T-helper 22 cell (primary cell): ENCODE measurements at regions not wholly inside any gene's neighbourhood (a gene's known extent, or its start where the extent isn't known, plus 50 kb on each side); places are given as distances from the start of the nearest gene placed in this dataset.

Source experiments
- DNase-seq: peaks from one replicate; pipeline ENCODE4 v3.0.0-alpha.2; 2020; ENCODE audit warnings: low read depth

- DNase-seq = no peak
Observed at GRCh38 chr2:81355436-81355835, 1050.9 kb upstream of the LRRTM1 start.

GRCh38 chr2:81334046-81334445 lies 1029.5 kb upstream of the LRRTM1 start:
- no peak for DNase-seq

- no peak for DNase-seq
Observed at GRCh38 chr2:81328968-81329367, 1024.4 kb upstream of the LRRTM1 start.

- DNase-seq = no peak
Observed at GRCh38 chr2:81327911-81328310, 1023.4 kb upstream of the LRRTM1 start.

DNA sequence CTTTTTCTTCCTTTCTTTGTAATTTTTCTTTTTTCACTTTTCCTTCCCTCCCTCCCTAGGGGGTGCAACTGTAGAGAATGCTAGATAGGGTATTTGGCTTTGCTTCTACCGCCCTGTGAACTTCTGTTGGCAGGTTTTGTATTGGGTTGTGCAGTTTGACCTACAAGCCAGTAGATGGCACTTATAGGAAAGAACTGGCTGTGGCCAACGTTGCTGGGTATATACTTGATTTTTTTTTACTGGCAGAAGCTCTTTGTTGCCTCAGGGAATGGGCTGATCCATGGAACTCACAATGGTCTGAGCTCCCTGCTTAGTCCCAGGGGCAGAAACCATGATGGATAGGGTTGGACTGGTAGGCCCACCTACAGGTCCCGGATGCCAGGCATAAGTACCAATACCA lies 1019.5 kb upstream of the LRRTM1 start:
- DNase-seq = no peak

GRCh38 chr2:81304154-81304830 lies 999.7 kb upstream of the LRRTM1 start:
- DNase-seq = no peak

- DNase-seq = no peak
Observed at GRCh38 chr2:81303321-81303720, 998.8 kb upstream of the LRRTM1 start.

DNA sequence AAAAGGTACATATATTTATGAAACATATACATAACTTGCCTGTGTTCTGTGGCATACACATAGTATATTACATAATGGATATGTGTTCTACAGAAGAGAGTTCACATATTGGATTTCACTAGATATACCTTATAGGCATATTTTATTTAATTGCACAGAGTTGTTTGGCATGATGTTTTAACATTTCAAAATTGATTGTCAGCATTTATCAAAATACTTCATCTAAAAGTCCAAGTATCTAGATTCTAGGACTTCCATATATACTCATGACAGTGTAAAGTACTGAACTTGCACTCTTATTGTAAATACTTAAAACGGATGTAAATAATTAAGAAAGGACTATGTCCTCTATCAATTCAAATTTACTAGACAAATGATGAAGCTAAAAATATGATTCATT lies 995.3 kb upstream of the LRRTM1 start:
- DNase-seq = no peak

GRCh38 chr2:81290846-81291245 lies 986.3 kb upstream of the LRRTM1 start:
- DNase-seq = no peak

DNA sequence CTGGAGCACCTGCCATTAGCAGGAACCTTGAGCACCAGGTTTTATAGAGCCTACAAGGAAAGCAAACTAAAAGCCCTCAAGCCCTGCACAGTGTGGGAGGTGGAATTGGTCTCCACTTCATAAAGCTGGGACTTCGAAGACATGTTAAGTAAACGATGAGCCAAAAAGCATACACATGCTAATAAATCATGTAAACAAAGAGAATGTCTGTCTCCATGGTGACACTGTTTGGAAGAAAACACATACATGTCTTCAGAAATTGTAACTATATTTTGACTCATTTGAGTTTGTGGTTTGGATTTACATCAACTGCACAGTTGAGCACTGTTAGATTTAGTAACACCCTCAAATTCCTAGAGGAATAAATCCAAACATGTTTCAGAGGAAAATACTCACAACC lies 978.5 kb upstream of the LRRTM1 start:
- no peak for DNase-seq

- no peak for DNase-seq
Observed at GRCh38 chr2:81282151-81282769, 977.7 kb upstream of the LRRTM1 start.

DNA sequence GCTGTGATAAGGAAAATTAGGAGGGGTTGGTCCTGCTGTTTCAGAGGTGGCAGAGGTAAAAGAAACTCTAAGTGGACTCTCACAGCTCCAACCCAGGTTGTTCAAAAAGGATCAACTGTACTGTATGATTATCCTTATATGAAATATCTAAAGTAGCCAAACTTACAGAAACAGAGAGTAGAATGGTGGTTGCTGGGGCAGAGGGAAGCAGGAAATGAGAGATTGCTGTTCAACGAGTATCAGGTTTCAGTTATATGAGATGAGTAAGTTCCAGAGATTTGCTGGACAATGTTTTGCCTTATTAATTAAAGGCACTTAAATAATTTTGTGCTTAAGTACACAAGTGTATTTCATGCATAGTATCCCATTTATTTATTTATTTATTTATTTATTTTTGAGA lies 972.0 kb upstream of the LRRTM1 start:
- no peak for DNase-seq

GRCh38 chr2:81266106-81266505 lies 961.6 kb upstream of the LRRTM1 start:
- no peak for DNase-seq

DNA sequence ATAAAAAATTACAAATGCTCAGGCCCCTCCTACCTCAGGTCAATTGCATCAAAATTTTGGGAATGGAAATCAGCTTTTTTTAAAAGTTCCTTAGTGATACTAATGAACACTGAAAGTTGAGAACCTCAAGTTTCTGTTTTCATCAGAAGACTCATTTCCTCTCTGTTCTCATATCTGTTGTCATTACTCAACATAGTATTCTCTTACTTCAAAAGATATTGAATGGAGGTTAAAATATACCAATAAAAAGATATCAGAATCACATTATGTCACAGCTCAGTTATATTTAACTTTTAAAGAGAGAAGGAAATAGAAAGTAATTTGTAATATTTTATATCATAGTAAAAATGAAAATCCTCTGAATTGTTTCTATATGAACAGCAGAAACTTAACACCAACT lies 959.4 kb upstream of the LRRTM1 start:
- no peak for DNase-seq

GRCh38 chr2:81260320-81260719 lies 955.8 kb upstream of the LRRTM1 start:
- DNase-seq = no peak

GRCh38 chr2:81250270-81250669 lies 945.7 kb upstream of the LRRTM1 start:
- DNase-seq = no peak

DNA sequence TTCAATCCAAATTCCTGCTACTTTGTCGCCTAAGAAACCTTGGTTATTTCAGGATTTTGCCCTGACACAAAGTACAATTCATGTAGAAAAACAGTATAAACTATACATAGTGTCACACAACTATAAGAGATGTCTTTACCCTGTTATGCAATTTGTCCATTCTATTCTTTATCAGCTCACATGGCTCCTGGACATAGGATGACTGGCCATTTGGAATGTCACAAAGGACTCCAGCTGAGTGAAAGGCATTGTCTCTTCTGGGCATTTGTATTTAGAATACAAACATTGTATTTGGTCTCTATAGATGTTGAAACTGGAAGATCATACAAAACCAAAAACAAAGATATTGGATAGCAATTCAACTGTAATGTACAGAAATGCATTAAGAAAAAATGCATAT lies 944.6 kb upstream of the LRRTM1 start:
- DNase-seq = no peak

DNA sequence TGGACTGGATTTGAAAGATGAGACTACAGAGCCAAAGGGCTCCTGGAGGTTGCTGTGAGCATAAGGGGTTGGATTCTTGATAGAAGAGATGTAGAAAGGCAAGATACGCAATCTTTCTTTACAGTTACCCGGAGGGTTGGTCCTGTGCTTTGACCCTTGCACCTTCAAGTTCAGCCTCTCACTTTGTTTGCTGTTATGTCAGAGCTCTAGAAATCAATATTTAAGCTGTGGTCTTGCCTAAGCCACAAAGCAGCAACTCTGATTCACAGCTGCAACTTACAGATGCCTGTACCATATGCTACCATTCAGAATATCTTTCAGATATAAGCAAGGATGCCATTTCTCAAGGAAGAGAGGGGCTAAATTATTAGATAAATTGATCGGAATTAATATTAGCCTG lies 943.1 kb upstream of the LRRTM1 start:
- no peak for DNase-seq

GRCh38 chr2:81242501-81242900 lies 937.9 kb upstream of the LRRTM1 start:
- DNase-seq = no peak

GRCh38 chr2:81238462-81238861 lies 933.9 kb upstream of the LRRTM1 start:
- DNase-seq = no peak

- no peak for DNase-seq
Observed at GRCh38 chr2:81235601-81236000, 931.0 kb upstream of the LRRTM1 start.

GRCh38 chr2:81234711-81235110 lies 930.2 kb upstream of the LRRTM1 start:
- no peak for DNase-seq

GRCh38 chr2:81225756-81226155 lies 921.2 kb upstream of the LRRTM1 start:
- DNase-seq = no peak

GRCh38 chr2:81213598-81213997 lies 909.0 kb upstream of the LRRTM1 start:
- DNase-seq = no peak
